Esophagus muscularis mucosa (tissue), 3 donors: ENCODE measurements at regions not wholly inside any gene's neighbourhood (a gene's known extent, or its start where the extent isn't known, plus 50 kb on each side); places are given as distances from the start of the nearest gene placed in this dataset.

Experiments used
- POLR2A ChIP-seq: fragments of 450-650 bp; IDR thresholded peaks from one replicate; pipeline ENCODE4 v1.6.1; 2017; ENCODE audit warnings: antibody characterized with exemption, moderate library complexity, mild to moderate bottlenecking, low read depth
- TF ChIP-seq, protein P1 (sequence below), 3 experiments: fragments of 200-600 bp in 2 of 3; fragments of 450-650 bp in 1 of 3; sonication (generic) in 2 of 3; IDR thresholded peaks; one replicate each; pipeline ENCODE4 v1.5.1; 2017 to 2019; ENCODE audit warnings: antibody characterized with exemption in 3 of 3, mild to moderate bottlenecking in 2 of 3, moderate library complexity in 1 of 3

GRCh38 chr18:49663899-49664890, 102.3 kb downstream of the LIPG start:
- TF ChIP-seq POLR2A = no peak
- TF ChIP-seq, protein P1, sequence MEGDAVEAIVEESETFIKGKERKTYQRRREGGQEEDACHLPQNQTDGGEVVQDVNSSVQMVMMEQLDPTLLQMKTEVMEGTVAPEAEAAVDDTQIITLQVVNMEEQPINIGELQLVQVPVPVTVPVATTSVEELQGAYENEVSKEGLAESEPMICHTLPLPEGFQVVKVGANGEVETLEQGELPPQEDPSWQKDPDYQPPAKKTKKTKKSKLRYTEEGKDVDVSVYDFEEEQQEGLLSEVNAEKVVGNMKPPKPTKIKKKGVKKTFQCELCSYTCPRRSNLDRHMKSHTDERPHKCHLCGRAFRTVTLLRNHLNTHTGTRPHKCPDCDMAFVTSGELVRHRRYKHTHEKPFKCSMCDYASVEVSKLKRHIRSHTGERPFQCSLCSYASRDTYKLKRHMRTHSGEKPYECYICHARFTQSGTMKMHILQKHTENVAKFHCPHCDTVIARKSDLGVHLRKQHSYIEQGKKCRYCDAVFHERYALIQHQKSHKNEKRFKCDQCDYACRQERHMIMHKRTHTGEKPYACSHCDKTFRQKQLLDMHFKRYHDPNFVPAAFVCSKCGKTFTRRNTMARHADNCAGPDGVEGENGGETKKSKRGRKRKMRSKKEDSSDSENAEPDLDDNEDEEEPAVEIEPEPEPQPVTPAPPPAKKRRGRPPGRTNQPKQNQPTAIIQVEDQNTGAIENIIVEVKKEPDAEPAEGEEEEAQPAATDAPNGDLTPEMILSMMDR (IDR thresholded peaks at IDR 0.05) = no peak
